ENCODE measurements at regions not wholly inside any gene's neighbourhood (a gene's known extent, or its start where the extent isn't known, plus 50 kb on each side); places are given as distances from the start of the nearest gene placed in this dataset.

DNA sequence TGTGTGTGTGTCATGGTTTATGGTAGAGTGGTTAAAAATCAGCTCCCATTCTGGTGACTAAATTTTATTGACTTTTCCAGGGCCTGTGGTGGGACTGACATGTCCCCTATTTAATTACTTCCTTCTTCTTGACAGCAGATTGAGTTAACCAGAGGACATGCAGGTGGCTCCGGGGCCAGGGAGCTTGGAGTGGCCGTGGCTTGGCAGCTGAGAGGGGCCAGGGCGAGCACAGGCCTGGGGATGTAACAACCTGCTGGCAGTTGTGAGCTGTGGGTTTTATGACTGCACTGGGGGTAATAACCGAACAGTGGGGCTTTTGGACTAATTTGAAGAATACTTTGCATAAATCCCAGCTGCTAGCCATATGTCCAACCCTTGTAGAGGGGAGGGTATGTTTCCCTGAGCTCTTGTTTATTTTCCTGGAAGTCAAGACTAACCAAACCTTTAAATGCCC is 186.0 kb downstream of the MID1IP1 start:
- intact Hi-C loops (cut with micrococcal nuclease), result no loop called here

DNA sequence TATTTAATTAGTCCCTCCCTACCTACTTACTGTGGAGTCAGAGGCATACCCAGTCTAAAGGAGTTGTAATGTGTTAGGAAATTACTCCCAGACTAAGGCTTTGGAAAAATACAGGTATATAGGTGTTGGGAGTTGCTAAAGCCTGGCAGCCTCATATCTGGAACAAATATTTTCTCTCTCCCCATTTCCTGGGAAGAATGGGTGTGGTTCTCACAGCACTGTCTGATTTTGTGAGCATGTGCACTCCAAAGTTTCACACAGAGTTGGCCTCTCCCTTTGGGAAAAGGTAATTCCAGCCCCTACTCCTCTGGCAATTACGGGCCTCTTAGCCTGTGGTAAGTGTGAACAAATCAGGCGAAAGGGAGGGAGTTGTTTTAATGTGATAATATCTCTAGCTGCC is 187.0 kb downstream of the MID1IP1 start:
- intact Hi-C loops (cut with micrococcal nuclease), result no loop called here

DNA sequence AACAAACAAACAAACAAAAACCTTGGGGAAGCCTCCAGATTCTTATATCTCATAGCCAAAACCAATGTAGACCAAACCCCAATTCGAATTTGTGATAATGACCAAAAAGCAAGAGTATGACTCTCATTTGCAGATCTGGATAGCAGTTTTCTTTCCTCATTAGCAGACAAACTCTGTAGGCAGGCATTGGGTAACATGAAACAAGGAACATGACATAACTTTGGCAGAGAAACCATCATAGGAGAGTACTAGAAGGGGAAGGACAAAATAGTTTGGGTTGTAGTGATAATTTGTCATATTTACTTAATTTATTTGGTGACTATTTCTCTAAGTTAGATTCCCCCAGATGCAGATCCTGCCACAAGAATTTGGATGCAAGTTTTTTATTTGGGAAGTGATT is 187.8 kb downstream of the MID1IP1 start:
- intact Hi-C loops (cut with micrococcal nuclease), result no loop called here

DNA sequence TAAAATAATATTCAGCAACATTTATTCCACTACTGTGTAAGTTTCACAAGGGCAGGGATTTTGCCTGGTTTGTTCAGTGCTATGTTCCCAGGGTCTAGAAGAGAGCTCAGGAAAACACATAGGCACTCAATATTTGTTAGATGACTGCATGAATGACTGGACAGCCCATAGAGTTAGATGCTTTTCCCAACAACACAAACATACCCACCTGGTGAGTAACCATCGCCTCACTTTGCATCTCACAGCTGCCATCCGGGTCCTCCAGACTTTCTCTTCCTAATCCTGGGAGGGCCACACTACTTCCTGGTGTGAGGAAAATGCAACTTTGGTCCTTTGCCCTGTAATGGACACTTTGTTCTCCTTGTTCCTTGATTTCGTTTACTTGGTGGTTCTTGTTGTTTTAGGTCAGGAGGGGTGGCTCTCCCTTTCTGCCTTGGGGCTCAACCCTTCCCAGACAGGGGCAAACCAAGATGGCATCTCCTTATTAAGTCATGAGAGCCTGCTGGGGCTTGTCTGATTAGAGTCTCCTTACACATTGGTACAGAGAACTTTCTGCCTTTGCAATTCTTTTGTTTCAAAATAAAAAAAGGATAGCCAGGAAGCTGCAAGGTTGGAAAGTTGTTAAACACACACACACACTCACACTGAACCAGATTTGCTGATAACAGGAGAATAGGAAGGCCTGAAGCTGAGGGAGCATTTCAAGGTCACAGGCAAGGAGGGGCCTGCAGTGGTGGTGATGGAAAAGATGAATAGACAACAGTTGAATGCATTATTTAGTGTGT is 190.6 kb downstream of the MID1IP1 start:
- intact Hi-C loops (cut with micrococcal nuclease), result no loop called here

DNA sequence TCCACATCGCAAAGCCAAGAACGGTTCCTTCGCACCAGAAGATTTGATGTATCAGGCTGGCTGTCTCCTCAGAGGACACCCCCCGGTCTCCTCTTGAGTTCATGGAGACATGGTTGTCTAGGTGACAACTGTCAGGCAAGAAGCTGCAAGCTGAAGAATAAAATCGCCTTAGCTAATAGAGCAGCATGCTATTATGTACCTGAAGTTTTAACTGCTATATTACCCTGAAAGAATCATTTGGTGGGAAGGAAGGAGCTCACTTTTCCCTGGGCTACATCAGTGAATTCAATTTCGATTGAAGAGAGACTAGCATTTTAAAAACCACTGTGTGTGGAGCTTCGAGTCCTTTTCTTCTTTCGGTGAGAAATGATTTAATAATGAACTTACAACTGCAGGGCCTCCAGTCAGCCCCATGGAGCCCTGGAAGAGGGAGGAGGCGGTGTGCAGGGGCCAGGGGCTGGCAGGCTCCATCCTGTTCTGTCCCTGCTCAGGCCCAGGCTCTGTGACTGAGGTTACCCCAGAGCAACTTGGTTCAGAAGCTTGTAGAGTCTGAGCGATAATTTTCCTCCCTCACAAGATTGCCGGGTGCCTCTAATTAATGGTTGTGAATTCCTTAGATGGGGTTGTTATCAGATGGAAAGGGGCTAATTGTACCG is 191.3 kb downstream of the MID1IP1 start:
- intact Hi-C loops (cut with micrococcal nuclease), result no loop called here

DNA sequence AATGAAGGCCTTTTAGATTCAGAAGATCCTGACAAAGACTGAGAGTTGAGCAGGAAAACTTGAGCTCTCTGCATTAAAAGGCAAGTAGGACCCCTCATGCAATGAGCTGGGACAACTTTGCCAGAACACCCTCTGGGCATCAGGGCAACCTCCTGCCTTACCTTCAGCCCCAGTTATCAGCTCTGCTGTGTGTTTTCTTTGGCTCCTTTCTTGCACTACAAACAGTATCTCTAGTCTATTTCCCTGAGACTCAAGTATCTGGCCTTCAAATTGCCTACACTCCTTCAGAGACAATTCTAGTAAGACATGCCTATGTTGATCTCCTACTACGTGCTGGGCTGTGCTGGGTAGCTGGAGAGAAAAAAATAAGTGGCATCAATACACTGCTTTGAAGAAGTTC is 192.2 kb downstream of the MID1IP1 start:
- intact Hi-C loops (cut with micrococcal nuclease), result no loop called here

DNA sequence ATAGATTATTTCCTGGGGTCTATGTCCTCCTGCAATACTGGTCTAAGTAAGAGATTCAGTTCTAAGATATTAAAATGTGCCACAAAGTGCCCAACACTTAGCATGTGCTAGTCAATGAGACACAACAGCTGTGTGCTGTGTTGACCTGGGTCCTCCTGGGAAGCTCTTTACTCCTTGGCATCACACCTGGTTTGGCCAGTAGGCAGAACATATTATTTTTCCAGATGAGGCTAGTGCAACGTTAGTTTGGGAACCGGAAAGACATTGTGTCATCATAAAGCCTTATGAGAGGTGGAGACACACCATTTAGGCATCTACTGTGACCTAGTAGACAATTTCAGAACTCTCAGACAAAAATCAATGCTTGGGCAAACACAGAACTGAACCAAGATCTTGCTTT is 197.8 kb downstream of the MID1IP1 start:
- intact Hi-C loops (cut with micrococcal nuclease), result no loop called here

DNA sequence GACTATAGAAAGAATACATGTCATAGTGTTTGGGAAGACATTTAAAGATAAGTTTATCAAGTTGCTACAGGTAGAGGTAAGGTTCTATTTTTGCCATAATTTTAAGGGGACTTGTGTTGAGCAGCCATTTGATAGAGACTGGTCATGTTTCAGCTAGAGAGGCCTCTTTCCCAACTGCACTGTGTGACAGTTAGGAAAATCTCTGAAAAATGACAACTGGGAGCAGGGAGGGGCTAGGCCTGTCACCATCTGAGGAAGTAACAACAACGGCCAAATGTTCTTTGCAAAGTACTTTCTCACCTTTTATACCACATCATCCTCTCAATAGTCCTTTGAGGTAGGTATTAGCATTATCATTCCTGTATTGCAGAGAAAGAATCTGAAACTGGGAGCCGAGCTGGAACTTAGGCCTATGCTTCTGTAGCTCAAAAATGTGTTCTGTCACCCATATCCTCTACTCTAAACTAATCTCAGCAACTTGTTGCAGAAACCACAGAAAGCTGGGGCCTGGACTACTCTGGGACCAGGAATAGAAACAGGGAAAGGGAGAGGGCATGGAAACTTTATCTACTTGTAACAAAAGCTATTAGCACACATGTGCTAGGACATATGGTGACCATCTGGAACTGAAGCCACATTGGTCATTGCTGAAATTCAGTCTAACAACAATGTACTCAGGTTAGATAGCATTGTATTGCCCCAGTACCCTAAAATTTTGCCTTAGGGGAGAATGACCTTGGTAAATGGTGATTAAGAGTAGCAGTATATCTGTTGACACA is 198.9 kb downstream of the MID1IP1 start:
- intact Hi-C loops (cut with micrococcal nuclease), result no loop called here

DNA sequence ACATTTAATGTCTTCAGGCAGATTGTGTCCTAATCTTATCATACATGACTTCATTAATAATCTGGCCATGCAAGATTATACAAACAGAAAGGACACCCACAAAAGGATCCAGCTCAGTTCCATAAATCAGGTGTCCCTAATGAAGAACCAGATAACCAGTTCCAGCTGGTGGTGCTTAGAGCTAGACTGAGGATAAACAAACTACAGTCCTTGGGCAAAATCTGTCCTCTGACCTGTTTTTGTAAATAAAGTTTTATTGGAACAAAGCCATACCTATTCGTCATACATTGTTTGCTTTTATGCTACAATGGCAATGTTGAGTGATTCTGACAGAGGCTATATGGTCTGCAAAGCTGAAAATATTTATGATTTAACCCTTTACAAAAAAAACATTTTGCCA is 199.5 kb downstream of the MID1IP1 start:
- intact Hi-C loops (cut with micrococcal nuclease), result no loop called here

DNA sequence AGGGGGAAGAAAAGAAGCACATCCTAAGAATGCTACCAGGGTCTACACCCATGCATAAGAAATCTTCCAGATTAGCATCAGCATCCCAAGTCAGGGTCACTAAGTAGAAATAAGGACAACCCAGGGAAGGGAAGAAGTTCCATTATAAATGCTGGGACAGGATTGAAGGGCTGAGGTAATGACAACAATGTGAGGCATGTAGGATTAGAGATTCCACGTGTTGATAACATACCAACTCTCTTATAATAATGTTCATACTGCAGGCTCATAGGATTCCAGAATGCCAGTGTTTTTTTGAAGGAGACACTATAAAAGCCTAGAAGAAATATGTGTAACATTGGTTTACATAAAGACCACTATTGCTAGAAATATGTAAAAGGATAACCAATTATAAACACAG is 201.2 kb downstream of the MID1IP1 start:
- intact Hi-C loops (cut with micrococcal nuclease), result no loop called here

DNA sequence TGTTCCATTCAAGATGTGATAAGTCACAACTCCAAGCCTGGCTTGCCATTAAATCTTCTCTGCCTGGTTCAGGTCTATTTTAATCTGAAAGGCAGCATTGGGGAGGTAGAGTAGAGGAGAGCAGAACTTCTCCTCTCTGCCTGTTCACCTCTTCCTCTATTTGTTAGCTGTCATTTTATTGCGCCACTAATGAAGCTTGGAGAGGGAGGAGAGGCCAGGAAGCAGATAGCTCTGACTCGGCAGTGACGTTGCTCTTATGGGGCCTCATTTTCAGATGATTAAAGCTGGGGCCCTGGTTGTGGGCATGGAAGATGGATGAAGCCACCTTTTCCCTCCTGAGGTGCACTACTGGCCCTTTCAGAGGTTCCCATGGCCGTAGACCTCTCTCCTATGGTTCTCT is 207.3 kb downstream of the MID1IP1 start:
- intact Hi-C loops (cut with micrococcal nuclease), result no loop called here

DNA sequence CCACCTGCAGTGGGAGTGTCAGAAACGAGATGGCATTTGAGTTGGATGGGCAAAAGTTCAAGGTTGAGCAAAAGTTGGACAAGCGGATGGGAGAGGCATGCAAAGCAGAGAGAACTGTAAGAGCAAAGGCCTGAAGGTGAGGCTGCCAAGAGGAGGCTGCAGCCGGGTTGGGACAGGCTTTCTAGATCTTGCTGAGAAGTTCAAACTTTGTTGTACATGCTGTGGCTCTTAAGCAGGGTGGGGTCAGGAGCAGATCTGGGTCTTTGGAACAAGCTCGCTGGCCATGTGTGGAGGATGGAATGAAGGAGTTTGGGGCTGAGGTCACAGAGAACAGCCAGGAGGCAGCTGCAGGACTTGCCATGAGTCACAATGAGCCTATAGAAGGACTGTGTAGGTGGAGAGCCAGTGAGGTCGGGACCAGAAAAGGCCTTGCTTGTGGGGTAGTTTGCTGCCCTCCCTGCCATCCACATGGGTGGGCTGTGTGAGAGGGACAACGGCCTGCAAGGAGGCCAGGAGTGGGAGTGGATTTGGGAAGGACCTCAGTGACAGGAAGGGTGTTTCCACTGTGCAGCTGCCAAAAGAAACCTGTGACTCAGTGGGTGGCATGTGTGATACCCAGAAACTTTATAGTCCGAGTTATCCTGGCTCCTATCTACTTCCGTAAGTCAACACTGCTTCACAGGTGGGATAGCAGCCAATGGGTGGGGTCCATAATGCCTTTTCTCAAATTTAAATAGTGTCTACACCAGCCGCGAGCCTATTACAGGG is 210.4 kb downstream of the MID1IP1 start:
- intact Hi-C loops (cut with micrococcal nuclease), result no loop called here

DNA sequence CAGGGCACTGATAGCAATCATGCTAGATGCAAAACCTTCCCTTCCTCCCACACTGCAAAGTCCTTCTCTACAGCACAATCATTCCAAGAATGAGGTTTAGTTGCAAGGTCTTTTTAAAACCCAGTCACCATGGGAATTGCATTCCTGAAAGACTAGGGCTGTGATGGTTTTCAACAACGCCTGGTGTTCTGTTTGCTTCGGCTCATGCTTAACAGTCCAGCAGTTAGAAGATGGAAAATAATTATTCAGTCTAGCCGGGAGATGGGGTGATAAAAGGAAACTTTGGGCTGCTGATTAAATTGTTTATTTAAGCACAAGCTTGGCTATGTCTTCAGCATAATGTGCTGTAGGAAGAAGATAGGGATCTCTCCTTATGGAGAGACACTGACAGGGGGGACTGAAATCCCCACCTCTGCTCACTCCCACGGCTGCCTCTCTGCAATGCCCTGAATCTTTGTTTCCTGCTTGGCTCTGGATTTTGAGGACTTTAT is 211.4 kb downstream of the MID1IP1 start:
- intact Hi-C loops (cut with micrococcal nuclease), result no loop called here

DNA sequence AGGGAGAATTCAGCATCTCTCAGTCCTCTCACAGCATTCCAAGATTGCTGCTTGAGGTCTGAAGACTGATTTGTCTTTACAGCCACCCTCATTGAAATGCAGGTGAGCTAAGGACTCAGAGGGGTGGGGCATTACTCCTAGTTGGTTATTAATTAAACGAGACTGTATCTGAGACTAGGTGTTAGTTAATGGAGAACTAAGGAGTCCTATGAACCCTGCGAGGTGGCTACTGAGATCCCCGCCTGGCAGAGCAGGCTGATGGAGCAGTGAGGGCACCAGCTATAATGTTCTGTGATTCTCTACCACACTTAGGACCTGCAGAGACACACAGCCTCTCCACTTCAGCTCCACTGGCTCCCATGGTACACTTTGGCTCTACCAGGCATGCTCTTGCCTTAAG is 215.3 kb downstream of the MID1IP1 start:
- intact Hi-C loops (cut with micrococcal nuclease), result no loop called here

DNA sequence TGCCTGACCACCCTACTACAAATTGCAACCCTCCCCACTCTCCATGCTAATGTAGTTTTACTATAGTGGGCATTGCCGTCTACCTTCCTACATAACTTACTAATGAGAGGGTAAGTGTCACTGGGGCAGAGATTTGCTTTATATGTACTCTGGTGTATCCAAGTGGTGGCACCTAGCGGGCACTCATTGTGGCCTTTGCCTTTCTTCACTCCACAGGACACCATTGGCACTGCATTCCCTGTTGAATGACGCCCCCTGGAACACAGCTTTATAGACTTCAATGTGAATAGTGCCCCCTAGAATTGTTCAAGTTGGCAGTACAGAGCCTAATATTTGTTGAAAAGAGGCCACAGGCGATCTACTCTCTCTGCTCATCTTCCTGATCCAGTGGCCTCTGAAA is 215.8 kb downstream of the MID1IP1 start:
- intact Hi-C loops (cut with micrococcal nuclease), result no loop called here

DNA sequence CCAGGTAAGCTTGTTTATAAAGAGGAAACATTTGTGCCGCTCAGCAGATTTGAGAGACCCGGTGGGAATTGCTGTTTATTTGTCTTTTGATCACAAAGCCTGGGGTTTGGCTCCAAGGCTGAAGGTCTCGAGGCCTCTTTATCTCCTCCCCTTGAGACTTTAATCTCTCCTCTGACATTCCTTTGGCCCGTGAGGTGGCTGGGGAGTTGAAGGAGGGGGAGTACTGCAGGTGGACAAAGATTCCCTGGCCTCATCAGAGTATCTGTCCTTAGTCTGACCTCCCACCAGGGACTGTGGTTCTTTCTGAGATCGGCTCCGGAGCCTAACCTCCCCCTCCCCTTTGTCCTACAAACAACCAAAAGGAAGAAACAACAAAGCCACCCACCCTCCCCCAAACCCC is 216.5 kb downstream of the MID1IP1 start:
- intact Hi-C loops (cut with micrococcal nuclease), result no loop called here

DNA sequence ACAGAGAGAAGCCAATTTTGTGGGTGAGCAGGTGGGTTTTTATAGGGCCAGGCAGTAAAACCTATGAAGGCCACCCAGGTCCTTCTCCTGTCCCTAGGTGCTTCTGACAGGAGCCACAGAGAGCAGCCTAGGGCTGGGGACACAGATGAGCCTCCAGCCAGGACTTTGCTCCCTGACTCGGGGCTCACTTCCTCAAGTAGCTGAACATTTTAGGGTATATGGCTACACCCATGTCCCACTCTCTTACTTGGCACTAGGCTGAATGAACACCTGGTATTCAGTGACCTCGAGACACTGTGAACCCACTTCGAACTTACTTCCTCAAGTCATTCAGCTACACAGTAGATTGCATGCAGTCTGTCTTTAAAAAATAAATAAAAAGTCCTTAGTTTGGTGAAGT is 217.3 kb downstream of the MID1IP1 start:
- intact Hi-C loops (cut with micrococcal nuclease), result no loop called here

DNA sequence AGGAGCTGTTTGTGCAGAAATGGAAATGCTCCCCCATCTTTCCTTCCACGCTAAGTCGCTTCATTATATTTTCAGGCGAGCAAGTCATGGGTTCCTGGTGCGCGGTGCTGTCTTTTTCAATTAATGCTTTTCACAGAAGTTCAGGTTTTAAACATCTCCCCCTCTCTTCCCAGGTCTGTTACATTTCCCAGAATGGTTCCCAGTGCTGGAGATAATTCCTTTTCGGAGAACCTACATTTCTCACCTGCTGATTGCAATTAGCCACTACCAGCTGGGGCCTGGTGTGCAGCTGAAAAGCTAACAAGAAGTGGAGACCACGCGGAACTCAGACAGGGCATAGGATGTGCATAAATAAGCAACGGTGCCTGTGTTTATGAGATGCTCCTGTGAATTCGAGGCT is 217.8 kb downstream of the MID1IP1 start:
- intact Hi-C loops (cut with micrococcal nuclease), result no loop called here

DNA sequence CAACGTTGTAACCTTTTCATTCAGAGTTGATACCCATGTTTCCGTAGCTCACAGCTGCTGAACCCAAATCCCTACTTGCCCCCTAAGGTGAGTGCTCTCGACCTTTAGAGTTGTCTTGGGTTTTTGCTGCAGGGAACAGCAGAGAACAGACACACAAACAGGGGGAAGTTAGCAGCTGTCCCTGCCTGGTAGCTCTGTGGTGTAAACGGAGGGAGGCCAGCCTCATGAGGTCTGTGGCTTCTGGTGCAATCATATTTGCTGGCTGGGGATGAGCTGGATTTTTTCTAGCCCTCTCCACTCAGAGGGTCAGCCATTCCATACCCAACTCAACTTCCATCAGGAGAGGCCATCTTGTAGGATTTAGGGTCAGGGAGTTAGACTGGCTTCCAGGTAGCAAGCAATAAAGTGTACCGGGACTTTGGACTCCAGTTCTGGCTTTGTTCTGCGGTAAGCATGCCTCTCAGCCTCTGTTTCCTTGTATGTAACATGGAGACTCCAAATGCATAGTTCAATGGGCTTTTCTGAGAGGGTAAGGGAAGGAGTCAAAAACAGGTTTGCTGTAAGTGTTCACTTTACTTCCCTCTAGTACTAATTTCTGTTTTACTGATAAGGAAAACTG is 218.9 kb downstream of the MID1IP1 start:
- intact Hi-C loops (cut with micrococcal nuclease), result no loop called here

DNA sequence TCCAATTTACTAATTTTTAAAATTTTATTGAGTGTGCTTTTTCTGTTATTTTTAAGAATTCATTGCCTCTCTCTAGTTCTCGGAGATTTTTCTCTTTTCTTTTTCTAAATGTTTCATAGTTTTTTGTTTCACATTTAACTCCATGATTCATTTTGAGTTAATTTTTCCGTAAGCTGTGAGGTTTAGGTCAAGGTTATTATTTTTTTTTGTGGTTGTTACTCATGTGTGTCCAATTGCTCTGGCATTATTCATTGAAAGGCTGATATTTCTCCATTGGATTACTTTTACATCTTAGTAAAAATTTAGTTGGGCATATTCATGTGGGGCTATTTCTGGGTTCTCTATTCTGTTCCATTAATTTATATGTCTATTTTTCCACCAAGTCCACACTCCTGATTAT is 220.8 kb downstream of the MID1IP1 start:
- intact Hi-C loops (cut with micrococcal nuclease), result no loop called here

DNA sequence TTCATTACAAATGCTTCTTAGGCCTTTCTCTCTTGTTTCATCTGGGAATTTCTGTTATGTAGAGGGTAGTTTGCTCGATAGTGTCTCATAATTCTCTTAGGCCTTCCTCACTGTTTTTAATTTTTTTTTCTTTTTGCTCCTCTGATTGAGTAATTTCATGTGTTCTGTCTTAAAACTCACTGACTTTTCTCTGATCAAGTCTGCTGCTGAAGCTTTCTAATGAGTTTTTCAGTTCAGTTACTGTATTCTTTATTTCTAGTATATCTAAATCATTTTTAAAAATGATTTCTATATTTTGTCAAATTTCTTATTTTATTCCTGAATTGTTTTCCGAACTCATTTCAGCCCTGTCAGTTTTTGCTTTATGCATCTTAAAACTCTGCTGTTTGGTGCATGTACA is 228.0 kb downstream of the MID1IP1 start:
- intact Hi-C loops (cut with micrococcal nuclease), result no loop called here
